Effector memory CD4-positive, alpha-beta T cell (primary cell): ENCODE measurements at regions not wholly inside any gene's neighbourhood (a gene's known extent, or its start where the extent isn't known, plus 50 kb on each side); places are given as distances from the start of the nearest gene placed in this dataset.

Experiments used
- DNase-seq, 3 donors: peaks; one replicate each; pipeline ENCODE4 v3.0.0-alpha.2; 2020
- H3K27ac ChIP-seq: 2 replicates; pipeline ENCODE4 v1.7.0; 2013; ENCODE audit warnings: mild to moderate bottlenecking, low read length, moderate library complexity; ENCODE audit not compliant: insufficient read depth, poor library complexity, severe bottlenecking
- H3K27me3 ChIP-seq: replicated peaks from 2 replicates; pipeline ENCODE4 v1.7.0; 2013; ENCODE audit warnings: mild to moderate bottlenecking, low read length; ENCODE audit not compliant: insufficient read depth, control insufficient read depth, poor library complexity, severe bottlenecking
- H3K36me3 ChIP-seq: 2 replicates; pipeline ENCODE4 v1.7.0; 2013; ENCODE audit warnings: mild to moderate bottlenecking, low read length, moderate library complexity; ENCODE audit not compliant: control insufficient read depth, insufficient read depth
- H3K4me1 ChIP-seq: 2 replicates; pipeline ENCODE4 v1.7.0; 2013; ENCODE audit warnings: low read length, mild to moderate bottlenecking; ENCODE audit not compliant: control insufficient read depth, insufficient read depth, poor library complexity, severe bottlenecking
- H3K4me3 ChIP-seq: 2 replicates; pipeline ENCODE4 v1.7.0; 2013; ENCODE audit warnings: low read length, low read depth, mild to moderate bottlenecking; ENCODE audit not compliant: insufficient read depth, poor library complexity, severe bottlenecking
- H3K9me3 ChIP-seq: 2 replicates; pipeline ENCODE4 v1.7.0; 2013; ENCODE audit warnings: mild to moderate bottlenecking, low read length, moderate library complexity; ENCODE audit not compliant: control insufficient read depth

GRCh38 chr4:163958751-163959150, 464.3 kb downstream of the TMA16 start:
- Histone ChIP-seq H3K27ac (no peak overlapping the region), H3K27me3 (no peaks in the 10 kb centered on the region), H3K4me1 (no peaks in the 10 kb centered on the region), H3K36me3 (no peaks in the 10 kb centered on the region), H3K9me3 (no peaks in the 10 kb centered on the region), H3K4me3 (no peak overlapping the region)
- no peak for DNase-seq

DNA sequence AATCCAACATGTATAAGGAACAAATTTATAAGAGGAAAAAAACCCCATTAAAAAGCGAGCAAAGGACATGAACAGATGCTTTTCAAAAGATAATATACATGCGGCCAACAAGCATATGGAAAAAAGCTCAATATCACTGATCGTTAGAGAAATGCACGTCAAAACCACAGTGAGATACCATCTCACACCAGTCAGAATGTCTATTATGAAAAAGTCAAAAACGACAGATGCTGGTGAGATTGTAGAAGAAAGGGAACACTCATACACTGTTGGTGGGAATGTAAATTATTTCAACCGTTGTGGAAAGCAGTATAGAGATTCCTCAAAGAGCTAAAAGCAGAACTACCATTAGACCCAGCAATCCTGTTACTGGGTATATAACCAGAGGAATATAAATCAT, 465.4 kb downstream of the TMA16 start:
- no peak overlapping the region for H3K27ac ChIP-seq
- H3K27me3 ChIP-seq = no peaks in the 10 kb centered on the region
- DNase-seq = no peak
- H3K4me3 ChIP-seq = no peak overlapping the region
- H3K36me3 ChIP-seq = no peaks in the 10 kb centered on the region
- H3K9me3 ChIP-seq = no peaks in the 10 kb centered on the region
- H3K4me1 ChIP-seq = no peaks in the 10 kb centered on the region

GRCh38 chr4:163966612-163967011, 472.1 kb downstream of the TMA16 start:
- no peak overlapping the region for H3K27ac ChIP-seq
- no peak for DNase-seq
- no peaks in the 10 kb centered on the region for H3K4me1 ChIP-seq
- no peaks in the 10 kb centered on the region for H3K9me3 ChIP-seq
- no peak overlapping the region for H3K4me3 ChIP-seq
- no peaks in the 10 kb centered on the region for H3K36me3 ChIP-seq
- no peaks in the 10 kb centered on the region for H3K27me3 ChIP-seq

- Histone ChIP-seq H3K9me3 (no peaks in the 10 kb centered on the region), H3K27ac (no peak overlapping the region), H3K4me3 (no peak overlapping the region), H3K27me3 (no peaks in the 10 kb centered on the region), H3K4me1 (no peaks in the 10 kb centered on the region), H3K36me3 (no peaks in the 10 kb centered on the region)
- no peak for DNase-seq
Measured at GRCh38 chr4:163967263-163967662, 472.8 kb downstream of the TMA16 start.

DNA sequence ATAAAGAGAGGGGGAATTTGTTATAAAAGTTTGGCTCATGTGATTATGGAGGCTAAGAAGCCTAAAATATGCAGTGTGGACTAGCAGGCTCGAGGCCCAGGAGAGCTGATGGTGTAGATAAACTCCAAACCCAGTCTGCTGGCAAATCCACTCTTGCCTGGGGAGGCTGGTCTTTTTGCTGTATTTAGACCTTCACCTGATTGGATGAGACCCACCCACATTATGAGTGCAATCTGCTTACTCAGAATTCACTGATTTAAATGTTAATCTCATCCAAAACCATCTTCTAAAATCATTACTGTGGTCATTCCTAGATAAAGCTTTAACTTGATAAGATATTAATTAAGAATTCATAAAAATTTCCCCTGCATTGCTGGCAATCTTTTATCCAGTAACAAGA, 473.2 kb downstream of the TMA16 start:
- H3K27me3 ChIP-seq = no peaks in the 10 kb centered on the region
- H3K27ac ChIP-seq = no peak overlapping the region

DNA sequence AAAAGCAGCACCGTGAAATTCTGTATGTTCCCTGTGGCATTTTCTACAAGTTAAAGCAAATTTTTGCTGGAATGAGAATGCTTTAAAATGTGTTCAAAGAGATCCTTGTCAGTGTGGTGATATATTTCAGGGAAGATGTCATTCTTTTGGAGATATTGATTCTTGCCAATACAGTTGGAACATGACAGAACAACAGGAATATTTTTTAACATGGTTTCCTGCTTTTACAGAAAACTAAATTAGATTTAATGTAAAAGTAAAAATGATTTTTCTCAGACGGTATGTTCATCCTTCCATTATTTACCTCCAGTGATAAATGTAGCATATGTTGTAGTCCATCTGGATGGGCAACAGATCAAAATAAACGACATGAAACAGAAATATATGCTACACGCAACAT, 474.8 kb downstream of the TMA16 start:
- no peak overlapping the region for H3K4me3 ChIP-seq
- no peaks in the 10 kb centered on the region for H3K36me3 ChIP-seq
- no peaks in the 10 kb centered on the region for H3K9me3 ChIP-seq
- no peaks in the 10 kb centered on the region for H3K4me1 ChIP-seq
- no peak overlapping the region for H3K27ac ChIP-seq
- no peak for DNase-seq
- H3K27me3 ChIP-seq = no peaks in the 10 kb centered on the region

More for the DNA sequence above, 473.2 kb downstream of the TMA16 start:
- no peaks in the 10 kb centered on the region for H3K4me1 ChIP-seq
- H3K4me3 ChIP-seq = no peak overlapping the region
- H3K36me3 ChIP-seq = no peaks in the 10 kb centered on the region
- no peak for DNase-seq
- H3K9me3 ChIP-seq = no peaks in the 10 kb centered on the region

DNA sequence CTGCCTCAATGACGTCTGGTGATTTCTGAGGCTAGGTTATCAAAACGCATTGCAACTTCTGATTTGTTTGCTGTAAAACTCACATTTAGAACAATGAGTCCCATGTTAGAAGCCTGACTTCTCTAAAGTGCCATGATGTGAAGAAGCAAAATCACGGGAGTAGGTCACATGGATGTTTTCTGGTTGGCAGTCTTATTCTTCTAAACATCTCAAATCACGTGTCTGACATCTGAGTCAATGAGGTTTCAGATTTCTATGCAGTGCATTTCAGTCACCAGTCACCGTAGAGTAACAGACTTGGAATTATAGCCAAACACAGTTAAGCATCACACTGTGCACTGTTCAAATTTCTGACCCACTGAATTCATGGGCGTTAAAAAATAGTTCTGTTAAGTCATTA, 482.1 kb downstream of the TMA16 start:
- H3K27ac ChIP-seq = no peak overlapping the region
- DNase-seq = no peak
- no peak overlapping the region for H3K4me3 ChIP-seq
- H3K36me3 ChIP-seq = no peaks in the 10 kb centered on the region
- no peaks in the 10 kb centered on the region for H3K4me1 ChIP-seq
- no peaks in the 10 kb centered on the region for H3K9me3 ChIP-seq
- no peaks in the 10 kb centered on the region for H3K27me3 ChIP-seq

DNA sequence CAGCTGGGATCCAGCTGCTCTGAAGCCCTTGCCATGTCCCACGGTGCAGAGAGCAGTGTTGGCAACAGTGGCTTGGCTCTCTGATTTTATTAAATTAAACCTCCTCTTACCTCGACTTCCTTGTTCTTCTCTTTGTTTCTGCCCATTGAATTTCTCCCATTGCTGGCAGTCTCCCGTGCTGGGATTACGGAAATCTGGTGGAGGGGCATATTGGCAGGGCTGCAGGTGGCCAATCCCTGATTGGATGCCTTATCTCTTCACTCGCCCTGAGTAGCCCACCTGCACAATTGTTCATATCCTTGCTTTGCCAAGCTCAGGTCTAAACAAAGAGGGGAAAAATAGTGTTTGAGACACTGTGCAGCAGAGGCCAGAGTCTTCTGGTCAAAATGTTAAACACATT, 493.9 kb downstream of the TMA16 start:
- no peaks in the 10 kb centered on the region for H3K4me1 ChIP-seq
- no peaks in the 10 kb centered on the region for H3K9me3 ChIP-seq
- no peaks in the 10 kb centered on the region for H3K36me3 ChIP-seq
- no peak overlapping the region for H3K4me3 ChIP-seq
- no peak for DNase-seq
- H3K27ac ChIP-seq = no peak overlapping the region
- H3K27me3 ChIP-seq = no peaks in the 10 kb centered on the region

DNA sequence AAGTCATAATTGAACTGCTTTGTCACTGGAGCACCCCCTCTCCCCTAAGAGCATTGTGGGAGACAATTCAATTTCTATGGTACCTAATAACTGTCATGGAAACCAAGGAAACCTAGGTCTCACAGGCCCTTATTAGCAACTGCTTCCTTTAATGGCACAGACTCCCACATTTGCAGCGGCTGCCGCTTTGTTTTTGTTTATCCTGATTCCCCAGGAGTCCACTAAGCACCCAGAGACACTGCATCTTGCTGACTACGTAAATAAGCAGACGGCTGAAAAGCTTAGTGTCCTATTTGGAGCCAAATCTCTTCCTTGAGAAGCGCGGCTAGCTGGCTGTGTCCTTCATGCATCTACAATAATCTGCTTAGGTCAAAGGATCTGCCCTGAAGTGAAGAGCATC, 494.4 kb downstream of the TMA16 start:
- Histone ChIP-seq H3K9me3 (no peaks in the 10 kb centered on the region), H3K4me1 (no peaks in the 10 kb centered on the region), H3K36me3 (no peaks in the 10 kb centered on the region), H3K4me3 (no peak overlapping the region), H3K27me3 (no peaks in the 10 kb centered on the region), H3K27ac (no peak overlapping the region)
- no peak for DNase-seq

- DNase-seq = no peak
- Histone ChIP-seq H3K36me3 (no peaks in the 10 kb centered on the region), H3K27ac (no peak overlapping the region), H3K4me1 (no peaks in the 10 kb centered on the region), H3K9me3 (no peaks in the 10 kb centered on the region), H3K4me3 (no peak overlapping the region), H3K27me3 (no peaks in the 10 kb centered on the region)
Measured at GRCh38 chr4:163991298-163991865, 496.9 kb downstream of the TMA16 start.

DNA sequence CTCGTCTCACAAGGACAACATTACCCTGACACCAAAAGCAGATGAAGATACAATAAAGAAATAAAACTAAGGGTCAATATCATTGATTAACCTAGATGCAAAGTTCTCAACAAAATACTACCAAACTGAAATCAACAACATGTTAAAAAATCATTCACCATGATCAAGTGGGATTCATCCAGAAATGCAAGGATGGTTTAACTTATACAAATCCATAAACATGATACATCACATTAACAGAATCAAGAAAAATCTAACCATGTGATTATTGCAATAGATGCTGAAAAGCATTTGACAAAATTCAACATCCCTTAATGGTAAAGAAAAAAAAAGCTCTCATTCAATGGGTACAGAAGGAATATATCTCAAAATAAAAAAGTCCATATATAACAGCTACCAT, 514.9 kb downstream of the TMA16 start:
- no peak overlapping the region for H3K4me3 ChIP-seq
- H3K4me1 ChIP-seq = no peaks in the 10 kb centered on the region
- no peaks in the 10 kb centered on the region for H3K27me3 ChIP-seq
- H3K27ac ChIP-seq = no peak overlapping the region
- H3K9me3 ChIP-seq = no peaks in the 10 kb centered on the region
- DNase-seq = no peak
- no peaks in the 10 kb centered on the region for H3K36me3 ChIP-seq
